GM20000 (cell line): ENCODE measurements at regions not wholly inside any gene's neighbourhood (a gene's known extent, or its start where the extent isn't known, plus 50 kb on each side); places are given as distances from the start of the nearest gene placed in this dataset.

Experiments used
- DNase-seq: peaks from one replicate; pipeline ENCODE4 v3.0.0; 2012; ENCODE audit warnings: low spot score
- CTCF ChIP-seq: IDR thresholded peaks from 2 replicates; pipeline ENCODE4 v1.5.1; 2012; ENCODE audit warnings: mild to moderate bottlenecking, control low read depth; ENCODE audit errors: extremely low read depth, missing control alignments

GRCh38 chr1:43049481-43049880, 90.8 kb upstream of the SLC2A1 start:
- no peak for TF ChIP-seq CTCF
- DNase-seq = no peak

GRCh38 chr1:43048601-43049011, 89.9 kb upstream of the SLC2A1 start:
- no peak for TF ChIP-seq CTCF
- DNase-seq = no peak

- TF ChIP-seq CTCF = no peak
- no peak for DNase-seq
Observed at GRCh38 chr1:43047135-43047534, 88.5 kb upstream of the SLC2A1 start.

- DNase-seq = no peak
- no peak for TF ChIP-seq CTCF
Observed at GRCh38 chr1:43044572-43045361, 86.1 kb upstream of the SLC2A1 start.

GRCh38 chr1:43043695-43044094, 85.0 kb upstream of the SLC2A1 start:
- TF ChIP-seq CTCF = no peak
- no peak for DNase-seq

- DNase-seq = no peak
- TF ChIP-seq CTCF = no peak
Observed at GRCh38 chr1:43042773-43043457, 84.2 kb upstream of the SLC2A1 start.

- no peak for DNase-seq
- TF ChIP-seq CTCF = no peak
Observed at GRCh38 chr1:43042127-43042526, 83.5 kb upstream of the SLC2A1 start.
